Iris pigment epithelial cell (primary cell): ENCODE measurements at regions not wholly inside any gene's neighbourhood (a gene's known extent, or its start where the extent isn't known, plus 50 kb on each side); places are given as distances from the start of the nearest gene placed in this dataset.
A peak's percentile ranks its signal among the peaks of the same experiment; 100 is the strongest.

Experiments
- DNase-seq: peaks from one replicate; pipeline ENCODE4 v3.0.0-alpha.2; 2011; ENCODE audit warnings: low read depth

- peak; percentile 24 for DNase-seq
These were observed 53.8 kb upstream of the FBN2 start for GRCh38 chr5:128591598-128592455.

- peak; percentile 57 for DNase-seq
These were observed 58.0 kb upstream of the FBN2 start for GRCh38 chr5:128596071-128596470.

GRCh38 chr5:128597156-128597555 is 59.1 kb upstream of the FBN2 start:
- no peak for DNase-seq

- no peak for DNase-seq
These were observed 75.1 kb upstream of the FBN2 start for GRCh38 chr5:128613128-128613527.

GRCh38 chr5:128613766-128614165 is 75.7 kb upstream of the FBN2 start:
- peak; percentile 28 for DNase-seq

- DNase-seq: no peak
These were observed 77.5 kb upstream of the FBN2 start for GRCh38 chr5:128615578-128615977.

GRCh38 chr5:128626536-128627090 is 88.6 kb upstream of the FBN2 start:
- no peak for DNase-seq

- DNase-seq: no peak
These were observed 89.9 kb upstream of the FBN2 start for GRCh38 chr5:128627939-128628338.

GRCh38 chr5:128629157-128629556 is 91.1 kb upstream of the FBN2 start:
- DNase-seq: peak; percentile 38

- no peak for DNase-seq
These were observed 92.1 kb upstream of the FBN2 start for GRCh38 chr5:128630121-128630520.

- no peak for DNase-seq
These were observed 93.7 kb upstream of the FBN2 start for GRCh38 chr5:128631771-128632170.

GRCh38 chr5:128632264-128632663 is 94.2 kb upstream of the FBN2 start:
- peak; percentile 62 for DNase-seq

- DNase-seq: no peak
These were observed 95.9 kb upstream of the FBN2 start for GRCh38 chr5:128633901-128634300.

- no peak for DNase-seq
These were observed 97.3 kb upstream of the FBN2 start for GRCh38 chr5:128635379-128635778.

- DNase-seq: no peak
These were observed 98.3 kb upstream of the FBN2 start for GRCh38 chr5:128636361-128636760.

- DNase-seq: peak; percentile 88
These were observed 99.0 kb upstream of the FBN2 start for GRCh38 chr5:128637031-128637430.

- DNase-seq: no peak
These were observed 103.8 kb upstream of the FBN2 start for GRCh38 chr5:128641861-128642260.

- peak; percentile 94 for DNase-seq
These were observed 106.8 kb upstream of the FBN2 start for GRCh38 chr5:128644863-128645262.

- peak; percentile 23 for DNase-seq
These were observed 107.5 kb upstream of the FBN2 start for GRCh38 chr5:128645581-128645980.

GRCh38 chr5:128646176-128646575 is 108.1 kb upstream of the FBN2 start:
- DNase-seq: no peak

GRCh38 chr5:128649192-128649591 is 111.1 kb upstream of the FBN2 start:
- peak; percentile 90 for DNase-seq

GRCh38 chr5:128662997-128663396 is 125.0 kb upstream of the FBN2 start:
- no peak for DNase-seq

GRCh38 chr5:128665747-128666355 is 127.8 kb upstream of the FBN2 start:
- no peak for DNase-seq
